K562 (cell line): ENCODE measurements at regions not wholly inside any gene's neighbourhood (a gene's known extent, or its start where the extent isn't known, plus 50 kb on each side); places are given as distances from the start of the nearest gene placed in this dataset.

Experiments used
- ARID4B ChIP-seq: sonication (generic); formaldehyde crosslinking; IDR thresholded peaks from 2 replicates; pipeline ENCODE4 v1.8.0; 2022; ENCODE audit warnings: mild to moderate bottlenecking, missing genetic modification reagents
- CHD7 ChIP-seq: fragments of 200-600 bp; sonication (generic); IDR thresholded peaks from one replicate; pipeline ENCODE4 v1.6.1; 2012; ENCODE audit warnings: mild to moderate bottlenecking, low read depth, low read length, inconsistent platforms
- FOXA3 ChIP-seq, 2 experiments: fragments of 450-650 bp in 1 of 2; sonication (generic) in 1 of 2; formaldehyde crosslinking; IDR thresholded peaks in 1 of 2; conservative IDR thresholded peaks in 1 of 2; 2 replicates each; pipeline versions ENCODE4 v1.4.0 to v1.8.0; 2020 to 2022; ENCODE audit warnings: mild to moderate bottlenecking in 2 of 2, missing genetic modification reagents in 1 of 2
- NR1H2 ChIP-seq: sonication (generic); formaldehyde crosslinking; IDR thresholded peaks from 2 replicates; pipeline ENCODE4 v1.4.0; 2020; ENCODE audit warnings: mild to moderate bottlenecking, missing genetic modification reagents
- NR4A1 ChIP-seq, 2 experiments: fragments of 250-450 bp in 1 of 2; fragments of 450-650 bp in 1 of 2; sonication (Bioruptor Pico) in 1 of 2; IDR thresholded peaks; 2 replicates each; pipeline versions ENCODE4 v1.4.0 to v1.6.1; 2016 to 2020; ENCODE audit warnings: mild to moderate bottlenecking in 2 of 2, missing compliant biosample characterization in 1 of 2, missing genetic modification characterization in 1 of 2, moderate library complexity in 1 of 2
- POLR2G ChIP-seq: fragments of 200-400 bp; formaldehyde crosslinking; IDR thresholded peaks from 2 replicates; pipeline ENCODE4 v1.6.1; 2017; ENCODE audit warnings: low read depth, mild to moderate bottlenecking, antibody characterized with exemption, low read length, moderate library complexity
- YY1 ChIP-seq, 3 experiments: IDR thresholded peaks; 2 replicates each; pipeline ENCODE4 v1.6.1; 2011; ENCODE audit warnings: low read length in 2 of 3, mild to moderate bottlenecking in 2 of 3, moderate library complexity in 2 of 3, borderline replicate concordance in 1 of 3, control low read depth in 1 of 3, low read depth in 1 of 3; ENCODE audit not compliant: insufficient read depth in 3 of 3, insufficient replicate concordance in 2 of 3, control insufficient read depth in 1 of 3, insufficient read length in 1 of 3; ENCODE audit errors: extremely low read depth in 1 of 3
- ZNF165 ChIP-seq: fragments of 250-450 bp; sonication (Bioruptor Pico); IDR thresholded peaks from 2 replicates; pipeline ENCODE4 v1.4.0; 2020; ENCODE audit warnings: borderline replicate concordance
- ZNF583 ChIP-seq: fragments of 250-450 bp; sonication (Bioruptor Pico); IDR thresholded peaks from 2 replicates; pipeline ENCODE4 v1.4.0; 2020

GRCh38 chr7:106568002-106568679 is 92.8 kb downstream of the CCDC71L start (continued):
- no peak for TF ChIP-seq CHD7
- no peak for TF ChIP-seq NR4A1 (CRISPR knock-in tag; IDR thresholded peaks at IDR 0.05)
- peak; percentile 80 for TF ChIP-seq NR4A1 (tag; IDR thresholded peaks at IDR 0.05)
- 0 out of 4 replicates have a peak, but pooled peaks of 1 of the 2 experiments have one; percentile 23 for TF ChIP-seq FOXA3 (CRISPR knock-in tag; conservative IDR thresholded peaks at IDR 0.05 in 1 of 2, IDR thresholded peaks at IDR 0.05 in 1 of 2)
- no peak for TF ChIP-seq YY1 (IDR thresholded peaks at IDR 0.05; ENCODE audit: borderline replicate concordance in 1 of 3, control insufficient read depth in 1 of 3, extremely low read depth in 1 of 3, insufficient read depth in 3 of 3, insufficient read length in 1 of 3, insufficient replicate concordance in 2 of 3, low read depth in 1 of 3, low read length in 2 of 3)
- TF ChIP-seq ZNF165 (CRISPR knock-in tag), result peak; percentile 19; the same call in 1 of the 2 replicates
- TF ChIP-seq ZNF583 (CRISPR knock-in tag), result 0 out of 2 replicates have a peak, but pooled peaks have one; percentile 2
- no peak for TF ChIP-seq NR1H2 (CRISPR knock-in tag)
- no peak for TF ChIP-seq POLR2G
- TF ChIP-seq ARID4B (CRISPR knock-in tag), result 0 out of 2 replicates have a peak, but pooled peaks have one; percentile 9
